ENCODE measurements at regions not wholly inside any gene's neighbourhood (a gene's known extent, or its start where the extent isn't known, plus 50 kb on each side); places are given as distances from the start of the nearest gene placed in this dataset.
A peak's percentile ranks its signal among the peaks of the same experiment; 100 is the strongest.

- no peaks in the 10 kb centered on the region for H4K20me1 ChIP-seq (ENCODE audit: insufficient read depth)
- no peak overlapping the region for H3K9ac ChIP-seq (ENCODE audit: low read length)
- H3K9me2 ChIP-seq (ENCODE audit: insufficient read depth, low read length), result no peaks in the 10 kb centered on the region
- H3K4me3 ChIP-seq (ENCODE audit: low read length), result no peak overlapping the region
- H3K4me2 ChIP-seq (ENCODE audit: low read length), result no peak overlapping the region
- H3K27ac ChIP-seq (ENCODE audit: low read length), result peak overlapping the region; percentile 3
- no peaks in the 10 kb centered on the region for H3K9me3 ChIP-seq (ENCODE audit: low read length)
- TF ChIP-seq EZH2 (IDR thresholded peaks at IDR 0.05; ENCODE audit: borderline replicate concordance, insufficient read depth, low read length, poor library complexity, severe bottlenecking) (no peak), MXI1 (conservative IDR thresholded peaks at IDR 0.05; ENCODE audit: poor library complexity, severe bottlenecking) (no peak), TAF1 (IDR thresholded peaks at IDR 0.05; ENCODE audit: low read depth) (no peak), SMC3 (conservative IDR thresholded peaks at IDR 0.05; ENCODE audit: poor library complexity) (no peak), REST (IDR thresholded peaks at IDR 0.05; ENCODE audit: borderline replicate concordance) (no peak), EP300 (conservative IDR thresholded peaks at IDR 0.05; ENCODE audit: poor library complexity, severe bottlenecking) (no peak), CTCF (IDR thresholded peaks at IDR 0.05; ENCODE audit: poor library complexity, severe bottlenecking) (no peak), RAD21 (conservative IDR thresholded peaks at IDR 0.05) (no peak)
- H3F3A ChIP-seq (ENCODE audit: insufficient read depth, low read length, poor library complexity, severe bottlenecking), result no peaks in the 10 kb centered on the region
- H2AFZ ChIP-seq (ENCODE audit: low read depth, low read length), result no peak overlapping the region
- H3K27me3 ChIP-seq (ENCODE audit: insufficient read depth, low read depth, low read length), result no peaks in the 10 kb centered on the region
- no peaks in the 10 kb centered on the region for H3K36me3 ChIP-seq (ENCODE audit: insufficient read depth, low read length)
- H3K79me2 ChIP-seq (replicated peaks; ENCODE audit: insufficient read depth, low read length), result no peaks in the 10 kb centered on the region
These were observed 167.6 kb downstream of the OTUD1 start for GRCh38 chr10:23606456-23606855.

GRCh38 chr10:23608926-23609325, 170.1 kb downstream of the OTUD1 start:
- H3K4me3 ChIP-seq (ENCODE audit: low read length), result no peak overlapping the region
- no peaks in the 10 kb centered on the region for H3F3A ChIP-seq (ENCODE audit: insufficient read depth, low read length, poor library complexity, severe bottlenecking)
- no peak overlapping the region for H3K4me2 ChIP-seq (ENCODE audit: low read length)
- H3K27me3 ChIP-seq (ENCODE audit: insufficient read depth, low read depth, low read length), result no peaks in the 10 kb centered on the region
- H3K79me2 ChIP-seq (replicated peaks; ENCODE audit: insufficient read depth, low read length), result no peaks in the 10 kb centered on the region
- H3K36me3 ChIP-seq (ENCODE audit: insufficient read depth, low read length), result no peaks in the 10 kb centered on the region
- H3K9me3 ChIP-seq (ENCODE audit: low read length), result no peaks in the 10 kb centered on the region
- TF ChIP-seq SMC3 (conservative IDR thresholded peaks at IDR 0.05; ENCODE audit: poor library complexity), result no peak
- TF ChIP-seq MXI1 (conservative IDR thresholded peaks at IDR 0.05; ENCODE audit: poor library complexity, severe bottlenecking), result no peak
- no peak for TF ChIP-seq EZH2 (IDR thresholded peaks at IDR 0.05; ENCODE audit: borderline replicate concordance, insufficient read depth, low read length, poor library complexity, severe bottlenecking)
- no peak for TF ChIP-seq REST (IDR thresholded peaks at IDR 0.05; ENCODE audit: borderline replicate concordance)
- no peak for TF ChIP-seq TAF1 (IDR thresholded peaks at IDR 0.05; ENCODE audit: low read depth)
- TF ChIP-seq POLR2AphosphoS5 (IDR thresholded peaks at IDR 0.05), result no peak
- no peak for TF ChIP-seq CTCF (IDR thresholded peaks at IDR 0.05; ENCODE audit: poor library complexity, severe bottlenecking)
- TF ChIP-seq RAD21 (conservative IDR thresholded peaks at IDR 0.05), result no peak
- no peak for TF ChIP-seq EP300 (conservative IDR thresholded peaks at IDR 0.05; ENCODE audit: poor library complexity, severe bottlenecking)
- H3K9ac ChIP-seq (ENCODE audit: low read length), result no peak overlapping the region
- no peaks in the 10 kb centered on the region for H3K9me2 ChIP-seq (ENCODE audit: insufficient read depth, low read length)
- H3K27ac ChIP-seq (ENCODE audit: low read length), result no peak overlapping the region
- no peaks in the 10 kb centered on the region for H4K20me1 ChIP-seq (ENCODE audit: insufficient read depth)
- no peak overlapping the region for H2AFZ ChIP-seq (ENCODE audit: low read depth, low read length)

Data from neural cell (in vitro differentiated cells).